Liver (tissue), 8 donors: ENCODE measurements at regions not wholly inside any gene's neighbourhood (a gene's known extent, or its start where the extent isn't known, plus 50 kb on each side); places are given as distances from the start of the nearest gene placed in this dataset.

Experiments used
- DNase-seq: peaks from one replicate; pipeline ENCODE4 v3.0.0-alpha.2; 2017; ENCODE audit warnings: low spot score
- H3K27ac ChIP-seq, 2 donors: one replicate each; pipeline ENCODE4 v1.7.0; 2013; ENCODE audit warnings: inconsistent platforms in 2 of 2, low read length in 2 of 2, control low read depth in 1 of 2, low read depth in 1 of 2, mild to moderate bottlenecking in 1 of 2
- H3K27me3 ChIP-seq, 4 donors: one replicate each; pipeline versions ENCODE4 v1.6.1 to v1.7.0; 2013; ENCODE audit warnings: low read length in 3 of 4, inconsistent platforms in 1 of 4, mild to moderate bottlenecking in 1 of 4, moderate library complexity in 1 of 4; ENCODE audit not compliant: control insufficient read depth in 4 of 4, insufficient read depth in 4 of 4
- H3K36me3 ChIP-seq, 4 donors: one replicate each; pipeline versions ENCODE4 v1.6.1 to v1.7.0; 2013; ENCODE audit warnings: low read length in 3 of 4, mild to moderate bottlenecking in 3 of 4, low read depth in 1 of 4, moderate library complexity in 1 of 4; ENCODE audit not compliant: control insufficient read depth in 4 of 4, insufficient read depth in 3 of 4
- H3K4me1 ChIP-seq, 4 donors: one replicate each; pipeline versions ENCODE4 v1.6.1 to v1.7.0; 2013; ENCODE audit warnings: low read length in 3 of 4, mild to moderate bottlenecking in 3 of 4, moderate library complexity in 1 of 4; ENCODE audit not compliant: control insufficient read depth in 4 of 4, insufficient read depth in 4 of 4
- H3K4me3 ChIP-seq, 3 donors: one replicate each; pipeline versions ENCODE4 v1.6.1 to v1.7.0; 2013; ENCODE audit warnings: low read length in 3 of 3, control low read depth in 1 of 3, low read depth in 1 of 3, mild to moderate bottlenecking in 1 of 3
- H3K9ac ChIP-seq, 2 donors: one replicate each; pipeline ENCODE4 v1.7.0; 2013; ENCODE audit warnings: low read length in 2 of 2, mild to moderate bottlenecking in 2 of 2, moderate library complexity in 2 of 2, control low read depth in 1 of 2, low read depth in 1 of 2
- H3K9me3 ChIP-seq, 4 donors: one replicate each; pipeline versions ENCODE4 v1.6.1 to v1.7.0; 2013; ENCODE audit warnings: low read length in 3 of 4; ENCODE audit not compliant: control insufficient read depth in 4 of 4
- ATF3 ChIP-seq: IDR thresholded peaks from 2 replicates; pipeline ENCODE4 v1.6.1; 2016; ENCODE audit warnings: antibody characterized with exemption
- CTCF ChIP-seq: fragments of 150-350 bp; IDR thresholded peaks from 2 replicates; pipeline ENCODE4 v1.5.1; 2017; ENCODE audit warnings: improper control_type of control experiment, low read depth, low read length; ENCODE audit not compliant: missing input control
- EGR1 ChIP-seq, 2 donors: IDR thresholded peaks; 2 replicates each; pipeline ENCODE4 v1.6.1; 2016 to 2018; ENCODE audit warnings: antibody characterized with exemption in 2 of 2, low read depth in 2 of 2
- FOXA1 ChIP-seq: IDR thresholded peaks from 2 replicates; pipeline ENCODE4 v1.6.1; 2016; ENCODE audit warnings: antibody characterized with exemption
- FOXA2 ChIP-seq: IDR thresholded peaks from 2 replicates; pipeline ENCODE4 v1.6.1; 2016; ENCODE audit warnings: antibody characterized with exemption
- GABPA ChIP-seq, 2 donors: IDR thresholded peaks in 1 of 2; conservative IDR thresholded peaks in 1 of 2; 2 replicates each; pipeline ENCODE4 v1.6.1; 2016; ENCODE audit warnings: antibody characterized with exemption in 2 of 2, mild to moderate bottlenecking in 1 of 2, moderate library complexity in 1 of 2
- HNF4A ChIP-seq, 2 donors: conservative IDR thresholded peaks; 2 replicates each; pipeline ENCODE4 v1.6.1; 2016; ENCODE audit warnings: antibody characterized with exemption in 2 of 2, mild to moderate bottlenecking in 2 of 2
- HNF4G ChIP-seq: IDR thresholded peaks from 2 replicates; pipeline ENCODE4 v1.6.1; 2016; ENCODE audit warnings: antibody characterized with exemption
- JUND ChIP-seq, 2 donors: IDR thresholded peaks; 2 replicates each; pipeline ENCODE4 v1.6.1; 2016; ENCODE audit warnings: antibody characterized with exemption in 2 of 2
- NR2F2 ChIP-seq: IDR thresholded peaks from 2 replicates; pipeline ENCODE4 v1.6.1; 2016; ENCODE audit warnings: antibody characterized with exemption
- RAD21 ChIP-seq, 2 donors: IDR thresholded peaks; 2 replicates each; pipeline ENCODE4 v1.6.1; 2016; ENCODE audit warnings: antibody characterized with exemption in 2 of 2, mild to moderate bottlenecking in 2 of 2
- RXRA ChIP-seq, 2 donors: IDR thresholded peaks; 2 replicates each; pipeline ENCODE4 v1.6.1; 2017 to 2018; ENCODE audit warnings: antibody characterized with exemption in 2 of 2, mild to moderate bottlenecking in 1 of 2
- SP1 ChIP-seq: IDR thresholded peaks from 2 replicates; pipeline ENCODE4 v1.6.1; 2018; ENCODE audit warnings: antibody characterized with exemption, mild to moderate bottlenecking
- TAF1 ChIP-seq: conservative IDR thresholded peaks from 2 replicates; pipeline ENCODE4 v1.6.1; 2016; ENCODE audit warnings: antibody characterized with exemption, mild to moderate bottlenecking
- YY1 ChIP-seq: IDR thresholded peaks from 2 replicates; pipeline ENCODE4 v1.6.1; 2016; ENCODE audit warnings: antibody characterized with exemption, mild to moderate bottlenecking
- WGBS: extraction: QIAGEN DNeasy Blood & Tissue Kit; methylation state at CpG from one replicate; pipeline ENCODE4 v1.1.7; 2013; 5-methylcytosine and 5-hydroxymethylcytosine counted together
- TF ChIP-seq, protein P1 (sequence below): IDR thresholded peaks from 2 replicates; pipeline ENCODE4 v1.6.1; 2016; ENCODE audit warnings: antibody characterized with exemption
- TF ChIP-seq, protein P2 (sequence below): IDR thresholded peaks from 2 replicates; pipeline ENCODE4 v1.6.1; 2016; ENCODE audit warnings: antibody characterized with exemption
- TF ChIP-seq, protein P3 (sequence below): IDR thresholded peaks from 2 replicates; pipeline ENCODE4 v1.6.1; 2016; ENCODE audit warnings: antibody characterized with exemption, mild to moderate bottlenecking
- donor health status: healthy.
- donor health status: healthy.
- donor health status: healthy.
- donor health status: healthy.
- donor health status: healthy.

DNA sequence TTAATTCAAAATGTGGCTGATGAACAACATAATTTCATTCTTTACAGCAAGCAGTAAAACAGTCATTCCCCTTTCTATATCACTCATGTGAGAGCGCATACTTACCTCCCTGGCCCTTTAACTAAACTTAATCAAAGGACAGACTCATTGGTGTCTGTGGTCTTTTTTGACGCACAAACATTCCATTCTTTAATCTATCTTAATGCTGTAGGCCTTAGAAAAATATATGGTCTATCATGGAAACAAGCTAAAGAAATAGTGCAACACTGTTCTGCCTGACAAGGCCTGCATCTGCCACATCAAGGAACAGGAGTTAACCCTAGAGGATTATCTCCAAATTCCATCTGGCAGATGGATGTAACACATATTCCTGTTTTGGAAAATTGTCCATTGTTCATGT lies 878.1 kb downstream of the NLGN4Y start (continued):
- TF ChIP-seq, protein P1, sequence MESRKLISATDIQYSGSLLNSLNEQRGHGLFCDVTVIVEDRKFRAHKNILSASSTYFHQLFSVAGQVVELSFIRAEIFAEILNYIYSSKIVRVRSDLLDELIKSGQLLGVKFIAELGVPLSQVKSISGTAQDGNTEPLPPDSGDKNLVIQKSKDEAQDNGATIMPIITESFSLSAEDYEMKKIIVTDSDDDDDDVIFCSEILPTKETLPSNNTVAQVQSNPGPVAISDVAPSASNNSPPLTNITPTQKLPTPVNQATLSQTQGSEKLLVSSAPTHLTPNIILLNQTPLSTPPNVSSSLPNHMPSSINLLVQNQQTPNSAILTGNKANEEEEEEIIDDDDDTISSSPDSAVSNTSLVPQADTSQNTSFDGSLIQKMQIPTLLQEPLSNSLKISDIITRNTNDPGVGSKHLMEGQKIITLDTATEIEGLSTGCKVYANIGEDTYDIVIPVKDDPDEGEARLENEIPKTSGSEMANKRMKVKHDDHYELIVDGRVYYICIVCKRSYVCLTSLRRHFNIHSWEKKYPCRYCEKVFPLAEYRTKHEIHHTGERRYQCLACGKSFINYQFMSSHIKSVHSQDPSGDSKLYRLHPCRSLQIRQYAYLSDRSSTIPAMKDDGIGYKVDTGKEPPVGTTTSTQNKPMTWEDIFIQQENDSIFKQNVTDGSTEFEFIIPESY, result no peak

DNA sequence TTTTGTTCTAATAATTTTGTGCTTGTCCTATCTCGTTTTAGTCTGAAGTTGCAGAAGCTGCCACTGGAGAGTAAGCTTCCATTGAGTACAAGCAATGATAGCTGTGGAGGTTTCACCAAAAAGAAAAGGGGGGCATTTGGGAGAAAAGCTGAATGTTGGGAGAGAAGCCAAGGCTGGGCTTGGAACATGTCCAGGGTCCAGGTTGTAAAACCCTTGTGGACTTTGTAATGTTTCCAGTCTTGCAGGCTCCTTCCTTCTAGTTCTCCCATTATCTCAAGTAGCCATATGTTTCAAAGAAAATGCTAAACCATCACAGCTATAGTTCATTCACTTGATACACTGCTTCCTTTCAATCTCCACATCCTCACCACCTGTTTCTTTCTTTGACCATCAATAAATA lies 880.2 kb downstream of the NLGN4Y start:
- 67% methylated on average over 1 of the region's 1 CpG for WGBS

More for the DNA sequence above, 880.2 kb downstream of the NLGN4Y start:
- DNase-seq, result no peak
- H3K9me3 ChIP-seq, result no peaks in the 10 kb centered on the region
- no peak overlapping the region for H3K9ac ChIP-seq
- TF ChIP-seq GABPA (IDR thresholded peaks at IDR 0.05 in 1 of 2, conservative IDR thresholded peaks at IDR 0.05 in 1 of 2) (no peak), RXRA (IDR thresholded peaks at IDR 0.05) (no peak), HNF4A (conservative IDR thresholded peaks at IDR 0.05) (no peak), SP1 (no peak), RAD21 (IDR thresholded peaks at IDR 0.05) (no peak), TAF1 (no peak), JUND (IDR thresholded peaks at IDR 0.05) (no peak), FOXA1 (no peak), YY1 (no peak), NR2F2 (no peak), ATF3 (no peak), CTCF (no peak), HNF4G (no peak), EGR1 (IDR thresholded peaks at IDR 0.05; ENCODE audit: low read depth in 2 of 2) (no peak), FOXA2 (no peak)
- TF ChIP-seq, protein P2, sequence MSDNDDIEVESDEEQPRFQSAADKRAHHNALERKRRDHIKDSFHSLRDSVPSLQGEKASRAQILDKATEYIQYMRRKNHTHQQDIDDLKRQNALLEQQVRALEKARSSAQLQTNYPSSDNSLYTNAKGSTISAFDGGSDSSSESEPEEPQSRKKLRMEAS, result no peak
- TF ChIP-seq, protein P1, result no peak
- TF ChIP-seq, protein P3, sequence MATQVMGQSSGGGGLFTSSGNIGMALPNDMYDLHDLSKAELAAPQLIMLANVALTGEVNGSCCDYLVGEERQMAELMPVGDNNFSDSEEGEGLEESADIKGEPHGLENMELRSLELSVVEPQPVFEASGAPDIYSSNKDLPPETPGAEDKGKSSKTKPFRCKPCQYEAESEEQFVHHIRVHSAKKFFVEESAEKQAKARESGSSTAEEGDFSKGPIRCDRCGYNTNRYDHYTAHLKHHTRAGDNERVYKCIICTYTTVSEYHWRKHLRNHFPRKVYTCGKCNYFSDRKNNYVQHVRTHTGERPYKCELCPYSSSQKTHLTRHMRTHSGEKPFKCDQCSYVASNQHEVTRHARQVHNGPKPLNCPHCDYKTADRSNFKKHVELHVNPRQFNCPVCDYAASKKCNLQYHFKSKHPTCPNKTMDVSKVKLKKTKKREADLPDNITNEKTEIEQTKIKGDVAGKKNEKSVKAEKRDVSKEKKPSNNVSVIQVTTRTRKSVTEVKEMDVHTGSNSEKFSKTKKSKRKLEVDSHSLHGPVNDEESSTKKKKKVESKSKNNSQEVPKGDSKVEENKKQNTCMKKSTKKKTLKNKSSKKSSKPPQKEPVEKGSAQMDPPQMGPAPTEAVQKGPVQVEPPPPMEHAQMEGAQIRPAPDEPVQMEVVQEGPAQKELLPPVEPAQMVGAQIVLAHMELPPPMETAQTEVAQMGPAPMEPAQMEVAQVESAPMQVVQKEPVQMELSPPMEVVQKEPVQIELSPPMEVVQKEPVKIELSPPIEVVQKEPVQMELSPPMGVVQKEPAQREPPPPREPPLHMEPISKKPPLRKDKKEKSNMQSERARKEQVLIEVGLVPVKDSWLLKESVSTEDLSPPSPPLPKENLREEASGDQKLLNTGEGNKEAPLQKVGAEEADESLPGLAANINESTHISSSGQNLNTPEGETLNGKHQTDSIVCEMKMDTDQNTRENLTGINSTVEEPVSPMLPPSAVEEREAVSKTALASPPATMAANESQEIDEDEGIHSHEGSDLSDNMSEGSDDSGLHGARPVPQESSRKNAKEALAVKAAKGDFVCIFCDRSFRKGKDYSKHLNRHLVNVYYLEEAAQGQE, result no peak
- H3K27me3 ChIP-seq, result no peaks in the 10 kb centered on the region
- no peaks in the 10 kb centered on the region for H3K4me1 ChIP-seq
- no peak overlapping the region for H3K27ac ChIP-seq
- H3K4me3 ChIP-seq, result no peak overlapping the region
- H3K36me3 ChIP-seq, result no peaks in the 10 kb centered on the region
